SW480 (cell line): ENCODE measurements at regions not wholly inside any gene's neighbourhood (a gene's known extent, or its start where the extent isn't known, plus 50 kb on each side); places are given as distances from the start of the nearest gene placed in this dataset.

Experiments used
- DNase-seq: peaks from one replicate; pipeline ENCODE4 v3.0.0-alpha.2; 2016; ENCODE audit warnings: low spot score

DNA sequence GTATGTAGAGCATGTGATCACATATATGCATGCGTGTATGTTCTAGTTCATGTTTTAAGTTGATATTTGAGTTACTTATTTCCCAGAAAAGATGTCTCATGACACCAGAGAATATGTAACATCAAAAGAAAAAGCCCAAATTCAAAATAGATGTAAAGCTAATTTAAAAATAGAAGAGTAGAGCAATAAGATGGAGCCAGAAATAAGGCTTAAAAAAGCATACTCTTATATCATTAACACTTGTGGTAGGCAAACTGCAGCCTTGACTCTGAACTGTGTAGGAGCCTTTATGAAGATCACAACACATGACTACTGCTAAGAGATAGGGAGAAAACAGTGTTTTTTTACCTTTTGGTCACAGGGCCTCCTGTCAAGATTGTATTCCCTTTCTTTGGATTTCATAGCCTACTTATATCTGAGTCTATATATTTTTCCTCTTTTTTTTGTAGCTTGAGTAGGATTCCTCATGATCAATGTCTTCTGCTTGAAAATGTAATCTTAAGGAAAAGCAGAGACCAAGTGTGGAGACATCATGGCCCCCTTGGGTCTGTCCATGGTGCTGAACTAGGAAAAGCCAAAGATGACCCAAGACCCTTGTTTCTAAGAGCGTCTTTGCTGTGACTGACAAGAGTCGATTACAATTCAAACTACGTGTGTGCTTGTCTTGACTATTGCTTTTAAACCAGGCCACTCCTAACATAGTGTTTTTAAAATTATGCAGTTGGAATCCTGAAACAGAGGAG lies 390.4 kb downstream of the SHISA9 start:
- no peak for DNase-seq

DNA sequence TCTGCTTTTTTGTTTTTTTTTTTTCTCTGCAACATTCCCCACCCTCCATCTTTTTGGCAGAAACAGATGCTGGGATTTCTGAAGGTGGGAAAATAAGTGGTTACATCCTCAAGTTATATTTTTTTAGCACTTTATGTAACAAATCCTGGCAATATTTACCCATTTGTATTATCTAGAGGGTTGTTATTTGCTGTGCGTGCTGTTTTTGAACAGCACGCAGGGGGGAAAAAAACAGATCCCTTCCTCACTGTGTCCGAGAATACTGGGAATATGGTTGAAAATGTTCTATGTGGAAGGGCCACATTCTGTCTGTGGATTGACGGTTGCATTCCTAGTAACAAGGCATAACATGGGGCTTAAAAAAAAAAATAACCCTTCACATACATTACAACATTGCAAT lies 394.8 kb downstream of the SHISA9 start:
- no peak for DNase-seq

DNA sequence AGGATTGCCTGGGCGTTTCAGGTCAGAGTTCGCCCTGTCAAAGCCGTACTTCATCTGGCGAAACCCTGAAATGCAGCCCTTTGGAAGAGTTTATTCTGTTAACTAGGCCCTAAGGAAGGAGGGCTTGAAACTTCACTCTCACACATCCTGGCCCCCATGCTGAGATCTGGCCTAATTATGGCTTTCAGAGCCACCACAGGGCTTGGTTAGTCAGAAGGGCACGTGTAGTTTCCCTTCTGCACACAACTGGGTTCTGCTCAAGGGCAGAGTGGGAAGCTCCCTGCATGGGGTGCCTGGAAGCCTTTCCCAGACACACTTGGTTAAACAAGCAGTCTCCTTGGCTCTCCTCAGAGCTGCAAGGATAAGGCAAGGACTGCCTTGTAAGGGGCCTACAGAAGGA lies 397.3 kb downstream of the SHISA9 start:
- no peak for DNase-seq

DNA sequence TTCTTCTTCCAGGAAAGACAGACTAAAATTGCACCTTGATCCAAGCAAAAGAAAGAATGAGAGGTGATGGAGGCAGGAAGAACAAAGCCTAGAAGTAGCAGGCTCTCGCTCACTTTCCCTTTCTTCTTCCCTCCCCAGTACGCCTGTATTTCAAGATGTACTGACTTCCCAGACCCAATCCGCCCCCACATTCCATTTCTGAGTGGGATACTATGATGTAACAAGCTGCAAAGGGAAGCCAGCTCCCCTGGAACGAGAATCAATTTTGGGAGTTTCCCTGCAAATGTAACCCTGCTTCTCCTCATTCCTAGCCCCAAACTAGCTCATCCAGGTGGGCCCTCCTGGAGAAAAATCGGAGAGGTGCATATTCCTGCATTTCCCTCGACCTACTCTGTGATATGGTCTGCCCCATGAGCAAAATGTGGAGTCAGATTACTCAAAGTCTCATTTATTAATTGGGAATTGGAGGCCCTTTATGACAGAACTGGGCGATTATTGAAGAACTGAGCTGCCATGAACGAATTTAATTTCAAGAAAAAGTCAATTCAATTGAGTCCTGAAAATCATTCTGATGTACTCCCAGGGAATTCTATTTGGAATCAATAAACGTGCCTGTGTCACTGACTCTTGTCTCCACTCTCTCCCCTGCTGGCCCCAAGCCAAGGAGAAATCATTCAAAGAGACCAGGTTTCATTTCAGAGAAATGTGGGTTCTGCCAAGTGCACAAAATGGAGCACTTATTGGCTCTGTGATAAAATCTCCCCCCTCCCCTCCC lies 398.9 kb downstream of the SHISA9 start:
- no peak for DNase-seq

DNA sequence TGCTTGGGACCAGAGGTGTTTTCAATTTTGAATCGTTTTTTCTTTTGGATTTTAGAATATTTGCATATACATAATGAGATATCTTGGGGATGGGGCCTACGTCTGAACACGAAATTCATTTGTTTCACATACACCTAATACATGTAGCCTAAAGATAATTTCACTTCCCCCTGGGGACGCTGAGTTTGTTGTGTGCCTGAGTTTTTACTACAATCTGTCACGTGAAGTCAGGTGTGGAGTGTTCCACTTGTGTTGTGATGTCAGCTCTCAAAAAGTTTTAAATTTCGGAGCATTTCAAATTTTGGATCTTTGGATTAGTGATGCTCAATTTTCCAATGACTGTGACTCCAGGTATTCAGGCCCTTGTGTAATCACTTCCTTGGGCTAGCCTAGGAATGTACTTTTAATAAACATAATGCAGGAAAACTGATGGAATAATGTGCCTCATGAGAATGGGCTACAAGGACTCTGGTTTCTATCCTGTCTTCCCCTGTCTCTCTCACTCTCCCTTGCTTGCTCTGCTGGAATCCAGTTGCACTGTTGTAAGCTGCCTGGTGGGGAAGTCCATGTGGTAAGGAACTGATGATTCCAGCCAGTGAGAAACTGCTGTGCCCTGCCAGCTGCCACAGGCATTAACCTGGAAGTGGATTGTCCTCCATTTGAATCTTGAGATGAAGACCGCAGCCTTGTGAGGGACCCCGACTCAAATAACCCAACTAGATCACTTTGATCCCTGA lies 403.8 kb downstream of the SHISA9 start:
- DNase-seq: no peak

DNA sequence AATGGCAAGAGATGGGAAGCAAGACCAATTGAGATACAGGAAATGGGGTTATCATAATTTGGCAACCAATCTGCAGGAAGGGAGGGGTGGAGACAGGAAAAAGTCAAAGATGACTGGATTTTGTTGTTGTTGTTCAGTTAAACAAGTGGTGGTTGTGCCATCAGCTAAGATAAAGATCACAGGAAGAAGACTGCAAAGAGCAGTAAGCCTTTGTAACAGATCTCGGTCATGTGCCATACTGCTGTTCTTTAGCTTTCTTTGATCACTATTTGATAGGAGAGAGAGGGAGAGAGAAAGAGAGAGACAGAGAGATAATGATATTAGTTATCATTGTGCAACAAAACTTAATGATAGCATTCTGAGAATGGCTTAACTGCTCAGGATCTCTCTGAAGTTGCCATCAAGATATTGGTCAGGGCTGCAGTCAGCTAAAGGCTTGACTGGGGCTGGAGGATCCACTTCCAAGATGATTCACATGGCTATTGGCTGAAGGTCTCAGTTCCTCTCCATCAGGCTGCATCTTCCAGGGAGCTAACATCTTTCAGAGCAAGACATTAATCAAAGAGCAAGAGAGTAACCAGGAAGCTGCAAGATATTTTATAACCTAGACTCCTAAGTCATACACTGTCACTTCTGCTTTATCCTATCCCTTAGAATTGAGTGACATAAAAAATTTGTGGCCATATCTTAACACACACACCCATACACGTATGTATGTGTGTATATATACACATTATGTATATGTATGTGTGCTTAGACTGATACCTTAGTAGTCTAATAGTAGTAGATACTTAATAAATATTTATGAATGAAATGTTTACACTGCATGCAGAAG lies 405.0 kb downstream of the SHISA9 start:
- DNase-seq: peak; percentile 23

DNA sequence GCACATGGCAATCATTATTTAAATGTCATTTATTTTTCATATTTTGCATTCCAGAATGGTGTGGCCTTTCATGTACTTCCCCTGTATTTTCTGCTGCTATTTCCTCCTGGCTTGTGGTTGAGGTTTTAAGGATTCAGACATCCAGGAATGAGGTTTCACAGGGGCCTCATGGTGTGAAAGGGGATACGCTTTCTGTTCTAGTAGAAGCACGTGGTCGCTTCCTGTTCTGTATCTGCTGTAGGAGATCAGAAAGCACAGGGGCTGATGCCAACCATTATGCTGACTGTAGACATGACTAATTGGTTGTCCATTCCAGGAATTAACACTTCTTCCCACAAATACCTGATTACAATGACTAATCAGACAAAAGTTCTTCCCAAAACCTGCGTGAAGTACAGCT lies 405.9 kb downstream of the SHISA9 start:
- DNase-seq: peak; percentile 98

DNA sequence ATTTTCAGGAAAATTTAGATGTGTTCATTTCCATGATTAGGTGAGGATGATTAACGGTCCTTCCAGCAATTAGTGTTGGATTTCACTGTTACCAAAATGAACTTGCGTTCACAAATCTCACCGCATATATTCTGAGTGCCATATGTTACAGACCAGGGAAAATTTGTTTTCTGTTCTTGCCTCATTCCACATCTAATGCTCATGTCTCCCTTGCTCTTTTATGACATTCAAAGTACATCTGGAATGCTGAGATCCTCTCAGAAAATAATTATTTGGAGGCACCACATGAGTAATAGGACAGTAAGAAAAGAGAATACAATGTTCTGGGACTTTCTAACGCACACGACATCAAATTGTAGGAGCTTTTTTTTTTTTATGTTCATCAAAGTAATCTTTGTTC lies 406.5 kb downstream of the SHISA9 start:
- DNase-seq: peak; percentile 25

DNA sequence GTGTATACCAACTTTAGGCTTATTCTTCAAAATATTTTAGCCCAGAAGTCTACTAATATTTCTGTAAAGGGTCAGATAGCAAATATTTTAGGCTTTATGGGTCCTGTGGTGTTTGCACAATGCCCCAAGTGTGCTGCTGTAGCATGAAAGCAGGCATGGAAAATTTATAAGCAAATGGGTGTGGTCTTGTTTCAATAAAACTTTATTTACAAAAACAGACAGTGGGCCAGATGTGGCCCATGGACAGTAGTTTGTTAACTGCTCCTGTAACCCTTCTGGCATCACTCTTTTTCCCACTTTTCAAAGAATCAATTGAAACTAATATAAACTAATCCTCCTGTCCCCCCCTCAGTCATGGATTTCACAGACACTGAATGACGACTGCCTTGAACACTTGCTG lies 410.7 kb downstream of the SHISA9 start:
- no peak for DNase-seq

DNA sequence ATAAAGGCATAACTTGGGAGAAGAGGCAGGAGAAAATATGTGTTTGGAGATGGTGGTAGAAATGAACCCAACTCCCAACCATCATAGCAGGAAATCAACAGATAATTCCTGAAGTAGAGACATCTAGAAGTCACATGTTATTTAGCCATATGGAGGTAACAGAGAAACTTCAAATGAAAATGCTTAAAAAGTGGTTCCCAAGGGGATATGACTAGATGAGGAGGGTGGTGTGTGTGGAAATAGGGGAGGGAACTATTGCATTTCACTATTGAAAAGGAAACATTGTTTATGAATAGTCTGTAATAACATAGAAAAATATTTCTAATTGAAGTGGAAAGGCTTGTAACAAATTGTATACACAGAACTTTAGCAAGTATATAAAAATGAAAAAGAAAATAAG lies 412.0 kb downstream of the SHISA9 start:
- DNase-seq: no peak

DNA sequence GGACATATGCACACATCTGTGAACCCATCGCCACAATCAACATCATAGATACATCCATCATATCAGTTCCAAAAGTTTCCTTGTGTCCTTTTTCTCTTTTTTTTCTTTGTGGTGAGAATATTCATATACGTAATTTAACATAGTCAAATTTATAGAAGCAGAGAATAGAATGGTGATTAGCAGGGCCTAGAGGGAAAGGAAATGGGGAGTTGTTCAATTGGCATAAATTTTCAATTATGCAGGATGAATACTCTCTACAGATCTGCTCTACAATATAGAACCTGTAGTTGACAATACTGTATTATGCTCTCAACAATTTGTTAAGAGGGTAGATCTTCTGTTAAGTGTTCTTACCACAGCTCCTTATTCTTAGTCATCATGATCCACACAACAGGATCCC lies 413.2 kb downstream of the SHISA9 start:
- no peak for DNase-seq

DNA sequence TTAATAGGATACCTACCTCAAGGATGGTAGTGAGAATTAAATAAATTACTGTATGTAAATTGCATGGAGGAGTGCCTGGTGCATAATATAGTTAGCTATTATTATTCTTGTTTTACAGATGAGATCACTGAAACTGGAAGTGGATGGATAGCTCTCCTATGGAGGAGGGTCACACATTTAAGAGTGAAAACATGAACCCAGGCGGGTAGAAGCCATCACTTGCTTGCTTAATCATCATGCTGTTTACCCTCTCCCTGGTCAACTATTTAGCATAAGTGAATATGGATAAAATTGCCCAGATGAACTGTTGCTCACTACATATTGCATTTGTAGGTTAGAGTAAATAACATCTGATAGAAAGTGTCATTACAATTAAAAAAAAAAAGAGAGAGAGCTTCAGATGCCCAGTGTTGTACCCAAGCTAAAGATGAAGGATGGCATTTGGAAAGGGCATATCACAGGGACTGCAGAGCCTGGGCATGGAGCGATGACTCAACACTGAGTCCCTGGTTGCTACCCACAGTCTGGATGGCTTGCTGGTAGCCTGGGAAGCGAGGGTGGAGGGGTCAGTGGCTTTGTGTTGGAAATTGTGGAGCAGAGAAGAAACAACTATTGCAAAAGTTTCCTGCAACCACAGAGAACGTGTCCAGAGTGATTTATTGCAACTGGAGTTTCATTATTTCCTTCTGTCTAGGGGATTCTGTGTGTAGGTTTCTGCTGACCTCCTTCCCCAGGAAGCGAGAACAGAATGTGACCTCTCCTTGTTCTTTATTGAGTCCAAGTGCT lies 414.4 kb downstream of the SHISA9 start:
- DNase-seq: peak; percentile 16

DNA sequence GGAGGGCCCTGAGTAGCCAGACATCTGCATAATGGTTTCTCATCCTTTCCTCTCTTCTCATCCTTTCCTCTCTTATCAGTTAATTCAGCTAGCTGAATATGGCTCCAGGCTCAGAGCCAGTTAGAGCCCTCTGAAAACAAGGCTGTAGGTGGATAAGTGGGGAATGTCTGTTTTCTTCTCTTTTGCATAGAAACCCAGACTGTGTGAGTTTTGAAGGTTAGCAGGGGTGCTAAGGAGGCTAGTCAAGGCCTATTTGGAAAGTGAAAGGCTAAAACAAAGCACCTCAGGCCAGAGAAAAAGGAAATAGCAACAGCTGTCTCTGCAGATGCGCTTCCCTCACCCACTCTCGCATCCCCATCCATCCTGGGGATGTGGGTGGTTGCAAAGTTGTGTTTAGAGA lies 420.9 kb downstream of the SHISA9 start:
- DNase-seq: no peak

DNA sequence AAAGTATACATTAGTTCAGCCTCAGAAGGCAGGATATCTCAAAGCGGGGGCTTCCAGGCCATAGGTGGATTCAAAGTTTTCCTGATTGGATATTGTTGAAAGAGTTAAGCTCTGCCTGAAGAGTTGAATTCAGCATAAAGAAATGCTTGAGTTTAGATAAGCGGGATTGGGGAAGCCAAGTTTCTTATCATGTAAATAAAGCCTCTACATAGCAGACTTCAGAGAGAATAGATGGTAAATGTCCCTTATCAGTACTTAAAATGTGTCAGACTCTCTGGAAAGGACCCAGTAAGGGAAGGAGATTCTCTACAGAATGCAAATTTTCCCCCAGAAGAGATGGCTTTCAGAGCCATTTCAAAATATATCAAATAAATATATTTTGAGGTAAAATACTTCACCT lies 423.5 kb downstream of the SHISA9 start:
- no peak for DNase-seq

DNA sequence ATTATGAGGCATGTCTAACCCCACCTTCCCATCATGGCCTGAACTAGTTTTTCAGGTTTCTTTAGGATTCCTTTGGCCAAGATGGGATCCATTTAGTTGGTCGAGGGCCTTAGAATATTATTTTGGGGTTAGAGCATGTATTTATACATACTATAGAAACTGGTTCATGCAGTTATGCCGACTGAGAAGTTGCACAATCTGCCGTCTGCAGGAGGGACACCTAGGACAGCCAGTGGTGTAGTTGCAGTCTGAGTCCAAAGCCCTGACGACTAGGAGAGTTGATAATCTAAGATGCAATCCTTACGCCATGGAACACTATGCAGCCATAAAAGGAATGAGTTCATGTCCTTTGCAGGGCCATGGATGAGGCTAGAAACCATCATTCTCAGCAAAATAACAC lies 424.0 kb downstream of the SHISA9 start:
- no peak for DNase-seq

DNA sequence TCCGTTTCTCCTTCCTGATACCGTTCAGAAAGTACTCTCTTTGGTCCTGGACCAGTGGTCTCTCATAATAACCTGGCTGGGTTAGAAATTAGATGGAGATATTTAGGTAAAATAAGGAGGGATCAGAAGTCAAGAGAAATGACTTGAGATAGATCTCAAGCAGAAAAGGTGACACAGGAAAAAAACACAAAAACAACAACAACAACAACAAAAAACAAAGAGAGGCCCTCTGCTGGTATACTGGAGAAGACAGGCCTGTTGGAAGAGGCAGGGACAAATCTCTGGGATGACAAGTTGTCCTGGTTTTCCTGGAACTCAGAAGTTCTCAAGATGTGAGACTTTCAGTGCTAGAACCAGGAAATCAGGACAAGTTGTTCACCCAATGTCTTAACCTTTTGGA lies 430.5 kb downstream of the SHISA9 start:
- DNase-seq: no peak

DNA sequence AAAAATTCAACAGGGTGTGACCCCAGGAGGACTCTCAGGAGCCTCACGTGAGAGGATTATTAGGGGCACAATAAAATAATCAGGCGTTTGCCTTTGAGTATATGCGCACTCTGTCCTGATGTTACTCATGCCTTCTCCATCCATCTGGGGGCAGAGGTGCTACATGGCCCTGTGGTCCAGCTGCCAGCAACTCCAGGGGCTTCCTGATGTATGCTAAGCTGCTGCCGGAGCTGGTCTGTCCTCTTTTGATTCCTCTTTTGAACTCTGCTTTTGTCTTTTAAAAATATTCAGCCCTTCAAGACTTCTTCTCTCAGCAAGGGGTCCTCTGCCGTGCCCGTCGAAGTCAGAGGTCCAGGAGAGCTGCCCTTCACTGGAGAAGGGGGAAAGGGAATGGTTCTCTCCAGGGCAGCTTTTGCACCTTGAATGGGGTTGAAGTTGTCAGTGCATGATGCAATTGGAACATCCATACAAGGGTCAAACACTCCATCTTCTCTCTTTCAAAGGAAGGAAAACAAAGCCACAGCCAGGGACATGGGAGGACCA lies 431.4 kb downstream of the SHISA9 start:
- DNase-seq: no peak

DNA sequence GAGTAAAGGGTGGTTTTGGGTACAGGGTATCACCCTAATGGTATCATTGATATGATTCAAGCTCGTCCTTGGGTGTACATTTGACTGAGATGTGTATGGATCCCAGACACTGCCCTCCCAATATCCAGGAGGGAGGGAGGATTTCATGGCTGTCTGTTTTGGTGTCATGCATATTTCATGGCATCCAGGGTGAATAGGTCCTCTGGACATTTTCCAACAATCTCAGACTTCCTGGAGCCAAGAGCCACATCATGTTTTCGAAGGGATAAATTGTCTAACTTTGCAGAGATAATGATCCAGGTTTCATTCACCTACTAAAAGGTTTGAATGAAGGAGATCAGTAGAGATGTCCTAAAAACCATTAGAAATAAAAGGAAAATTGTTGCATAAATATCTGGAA lies 431.9 kb downstream of the SHISA9 start:
- DNase-seq: no peak

DNA sequence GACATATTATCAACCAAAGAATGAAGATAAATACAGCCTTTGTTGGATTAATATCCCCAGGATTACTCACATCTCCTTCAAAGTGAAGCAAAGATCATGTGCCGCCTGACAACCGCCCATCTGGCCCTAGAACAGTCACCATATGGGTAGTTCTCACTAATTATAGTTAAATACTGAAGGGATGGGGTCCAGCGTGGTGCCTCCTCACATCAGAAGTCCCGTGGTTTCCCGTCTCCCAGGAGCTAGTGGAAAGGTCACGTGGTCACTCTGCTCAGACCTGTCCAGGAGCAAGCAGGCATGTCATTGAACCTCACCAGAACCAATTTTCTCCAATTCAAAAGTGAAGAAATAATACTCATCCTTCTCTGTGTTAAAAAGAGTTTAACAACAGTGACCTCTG lies 434.5 kb downstream of the SHISA9 start:
- DNase-seq: no peak

DNA sequence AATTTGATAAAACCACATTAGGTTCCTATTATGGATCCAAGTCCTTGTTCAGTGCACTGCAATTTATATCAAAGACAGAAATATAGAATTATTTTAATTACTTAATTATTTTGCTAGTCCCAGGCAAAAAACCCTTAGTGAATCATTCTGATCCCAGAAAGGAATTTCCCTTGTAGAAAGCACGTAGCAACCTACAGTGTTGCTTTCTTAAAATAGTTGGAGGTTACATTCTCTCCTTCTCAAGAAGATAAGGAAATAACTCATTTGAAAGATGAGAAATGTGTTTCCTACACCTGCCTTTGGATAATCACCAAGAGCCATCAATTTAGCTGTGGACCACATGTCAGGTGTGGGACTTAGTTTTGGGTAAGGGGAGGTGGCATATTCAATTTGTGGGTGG lies 434.9 kb downstream of the SHISA9 start:
- no peak for DNase-seq
